HG02852 (cell line): ENCODE measurements at regions not wholly inside any gene's neighbourhood (a gene's known extent, or its start where the extent isn't known, plus 50 kb on each side); places are given as distances from the start of the nearest gene placed in this dataset.

Source experiments
- ATAC-seq: cut with Tn5 transposase; IDR thresholded peaks from one replicate; pipeline ENCODE4 v1.9.1; 2021; ENCODE audit warnings: mild to moderate bottlenecking, moderate library complexity; ENCODE audit not compliant: unreplicated experiment

DNA sequence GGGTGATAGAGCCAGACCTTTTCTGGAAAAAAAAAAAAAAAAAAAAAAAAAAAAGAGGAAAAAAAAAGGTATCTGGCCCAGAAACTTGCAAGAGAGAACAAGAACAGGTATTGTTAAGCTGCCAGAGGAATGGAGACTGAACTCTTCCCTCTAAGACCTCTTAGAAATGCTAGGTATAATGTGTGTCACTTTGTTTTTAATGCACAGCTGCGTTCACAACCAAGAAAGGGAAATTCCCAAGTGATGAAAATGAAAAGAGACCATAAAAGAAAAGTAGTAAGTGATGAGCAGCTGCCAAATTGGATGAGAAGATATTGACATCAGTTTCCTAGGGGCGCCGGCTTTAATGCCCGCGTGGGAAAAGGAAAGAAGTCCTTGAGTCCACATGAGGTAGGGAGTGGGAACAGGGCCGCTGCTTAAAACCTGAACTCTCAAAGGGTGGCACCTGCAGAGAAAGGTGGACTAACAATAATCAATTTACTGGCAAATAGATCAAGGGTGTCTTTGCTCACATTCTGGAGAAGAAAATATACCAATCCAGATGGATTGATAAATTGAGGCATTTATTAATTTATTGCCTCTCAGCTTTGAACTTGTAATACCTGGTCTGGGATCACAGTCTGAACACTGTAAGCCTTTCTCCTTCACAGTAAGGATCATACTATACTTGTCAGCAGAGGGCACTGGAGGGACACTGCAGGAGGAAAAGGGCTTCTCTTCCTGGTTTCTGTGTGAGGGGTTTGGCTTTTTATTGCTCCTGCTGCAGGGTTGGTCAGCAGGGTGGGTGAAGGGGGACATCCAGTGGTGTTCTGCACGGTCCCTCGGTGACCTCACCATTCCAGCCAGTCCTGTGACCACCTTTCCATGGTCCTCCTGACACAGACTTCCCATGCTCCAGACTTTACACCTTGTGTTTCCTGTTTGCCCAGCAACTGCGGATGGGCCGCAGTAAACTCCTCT lies 131.6 kb downstream of the AQP9 start:
- ATAC-seq, result no peak

- no peak for ATAC-seq
Observed at GRCh38 chr15:58271410-58271809, 133.2 kb downstream of the AQP9 start.

DNA sequence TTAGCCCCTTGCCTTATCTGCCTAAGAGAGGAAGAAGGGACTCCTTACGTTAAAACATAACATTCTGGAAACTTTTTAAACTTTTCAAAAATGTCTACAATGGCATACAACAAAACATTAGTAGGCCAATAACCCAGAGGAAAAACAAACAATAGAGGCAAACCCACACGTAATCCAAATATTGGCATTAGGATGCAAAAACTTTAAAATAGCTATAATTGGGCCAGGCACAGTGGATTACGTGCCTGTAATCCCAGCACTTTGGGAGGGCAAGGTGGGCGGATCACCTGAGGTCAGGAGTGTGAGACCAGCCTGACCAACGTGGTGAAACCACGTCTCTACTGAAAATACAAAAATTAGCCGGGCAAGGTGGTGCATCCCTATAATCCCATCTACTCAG lies 134.9 kb downstream of the AQP9 start:
- no peak for ATAC-seq

- ATAC-seq, result no peak
Observed at GRCh38 chr15:58274885-58275284, 136.7 kb downstream of the AQP9 start.

GRCh38 chr15:58275785-58276184 lies 137.6 kb downstream of the AQP9 start:
- no peak for ATAC-seq

- no peak for ATAC-seq
Observed at GRCh38 chr15:58276924-58277323, 138.7 kb downstream of the AQP9 start.

DNA sequence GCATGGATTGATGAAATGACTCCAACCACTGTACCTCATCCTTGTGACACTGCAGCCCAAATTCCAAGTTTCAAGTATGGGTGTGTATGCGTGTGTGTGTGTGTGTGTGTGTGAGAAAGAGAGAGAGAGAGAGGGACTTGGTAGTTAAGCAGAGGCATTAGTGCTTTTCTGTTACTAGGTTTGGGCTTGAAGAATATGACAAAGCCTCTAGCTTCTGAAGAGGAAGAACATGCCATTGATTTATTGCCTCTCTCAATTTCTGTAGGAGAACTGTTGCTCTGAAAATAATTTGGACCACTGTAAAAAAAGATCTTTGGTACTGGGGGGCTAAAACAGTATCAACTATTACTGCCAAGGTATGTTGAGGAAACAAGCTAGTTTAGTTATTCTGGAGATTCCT lies 139.2 kb downstream of the AQP9 start:
- ATAC-seq, result no peak

DNA sequence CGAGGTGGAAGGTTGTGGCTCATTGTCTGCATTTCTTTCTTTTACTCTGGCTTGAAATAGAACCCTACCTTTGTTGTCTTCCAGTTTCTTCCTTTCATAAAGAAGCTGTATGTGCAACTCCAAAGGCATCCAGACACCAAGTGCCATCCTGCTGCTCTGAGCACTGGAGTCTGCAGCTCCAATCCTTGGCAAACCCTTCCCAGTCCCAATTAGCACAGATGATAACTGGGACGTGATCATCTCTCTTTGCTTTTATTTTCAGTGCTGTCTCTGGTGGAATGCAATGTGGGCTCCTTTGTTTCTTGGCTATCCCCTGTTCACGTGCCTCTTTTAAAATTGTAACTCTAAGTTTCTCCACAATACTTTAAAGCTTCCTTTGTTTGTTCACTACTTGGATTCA lies 140.9 kb downstream of the AQP9 start:
- no peak for ATAC-seq

DNA sequence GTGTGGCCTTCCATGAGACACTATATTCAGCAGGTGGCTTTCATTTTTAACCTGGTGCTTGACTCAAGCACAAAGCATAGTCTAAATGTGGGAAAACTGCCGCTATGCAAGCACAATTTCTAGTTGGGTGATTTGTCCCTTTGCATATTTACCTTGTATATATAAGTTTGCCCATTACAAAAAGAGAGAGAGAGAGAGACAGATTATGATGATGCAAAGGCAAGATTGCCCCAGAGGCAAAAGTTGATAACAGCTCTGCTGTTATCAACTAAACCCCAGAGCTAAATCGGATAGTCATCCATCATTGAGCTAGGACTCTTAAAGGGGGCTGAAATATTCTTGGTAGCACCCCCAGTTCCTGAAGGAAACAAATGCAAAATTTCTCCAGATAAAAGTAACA lies 141.5 kb downstream of the AQP9 start:
- ATAC-seq, result no peak

DNA sequence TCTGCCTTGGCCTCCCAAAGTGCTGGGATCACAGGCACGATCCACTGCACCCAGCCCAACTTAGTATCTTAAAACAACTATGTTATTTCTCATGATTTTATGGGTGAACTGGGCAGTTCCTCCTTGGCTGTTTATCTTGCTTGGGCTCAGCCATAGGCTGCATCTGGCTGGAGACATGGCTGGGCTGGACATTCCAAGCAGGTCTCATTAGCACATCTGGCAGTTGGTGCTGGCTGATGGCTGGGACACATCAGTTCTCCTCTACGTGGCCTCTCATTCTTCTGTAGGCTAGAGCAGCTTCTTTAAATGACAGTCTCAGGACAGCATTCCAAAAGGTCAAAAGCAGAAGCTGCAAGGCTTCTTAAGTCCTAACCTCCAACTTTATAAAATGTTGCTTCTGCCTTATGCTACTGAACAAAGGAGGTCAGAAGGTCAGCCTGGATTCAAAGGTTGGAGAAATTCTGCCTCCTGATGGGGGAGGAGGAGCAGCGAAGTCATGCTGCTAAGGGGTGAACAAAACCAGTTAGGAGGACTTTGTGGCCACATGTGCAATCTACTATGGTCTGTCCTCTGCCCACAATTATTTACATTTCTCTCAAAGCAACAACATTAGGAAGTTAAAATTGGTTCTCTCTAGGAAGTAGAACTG lies 144.0 kb downstream of the AQP9 start:
- no peak for ATAC-seq

DNA sequence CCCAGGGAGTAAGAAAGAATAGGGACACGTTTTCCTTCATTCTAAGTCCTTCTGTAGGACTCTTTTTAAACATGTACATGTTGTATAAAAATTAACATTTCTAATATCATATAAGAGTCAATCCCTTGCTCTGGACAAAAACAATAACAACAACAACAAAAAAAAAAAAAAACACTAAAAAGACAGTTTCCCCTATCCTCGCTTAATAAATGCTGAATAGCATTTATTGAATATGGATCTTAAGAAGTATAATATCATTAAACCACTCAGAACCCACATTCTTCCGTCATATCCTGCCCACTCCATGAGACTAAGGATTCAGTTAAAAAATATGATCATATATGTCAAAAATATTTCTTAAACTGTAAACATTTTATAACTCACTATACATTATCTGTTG lies 145.1 kb downstream of the AQP9 start:
- no peak for ATAC-seq

- no peak for ATAC-seq
Observed at GRCh38 chr15:58284293-58284692, 146.1 kb downstream of the AQP9 start.

GRCh38 chr15:58285212-58285920 lies 146.4 kb upstream of the LIPC start:
- no peak for ATAC-seq

DNA sequence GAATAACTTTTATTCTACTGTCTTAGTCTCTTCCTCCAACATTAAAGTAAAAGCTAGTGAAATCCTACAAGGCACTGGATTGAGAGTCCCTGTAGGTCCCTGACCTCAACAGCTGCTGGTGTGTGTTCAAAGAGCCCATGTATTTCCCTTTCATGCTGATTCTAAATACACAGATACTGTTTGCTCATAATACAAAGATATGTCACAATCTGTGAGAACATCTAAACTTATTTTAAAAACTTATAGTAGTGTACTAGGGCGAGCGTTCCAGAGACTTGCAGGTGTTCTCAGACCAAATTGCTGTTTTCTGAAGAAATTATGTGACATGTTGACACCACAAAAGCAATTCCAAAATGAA lies 145.9 kb upstream of the LIPC start:
- no peak for ATAC-seq

DNA sequence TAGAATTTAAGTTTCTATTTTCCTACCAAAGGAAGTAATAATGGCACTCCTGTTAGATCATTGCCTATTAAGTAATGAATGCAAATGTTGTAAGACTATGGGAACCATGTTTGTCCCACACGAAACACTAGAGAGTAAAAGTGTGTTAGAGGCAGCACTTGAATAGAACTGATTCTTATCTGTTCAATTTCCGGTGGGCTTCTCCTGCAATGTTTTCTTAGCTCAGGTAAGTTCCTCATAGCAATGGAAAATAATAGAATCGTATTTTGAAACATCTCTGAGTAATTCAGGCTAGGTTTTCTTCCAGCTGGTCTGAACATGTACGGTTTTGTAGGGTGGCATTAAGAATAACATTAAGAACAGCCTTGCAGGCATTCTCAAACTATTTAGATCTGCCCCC lies 145.3 kb upstream of the LIPC start:
- no peak for ATAC-seq

DNA sequence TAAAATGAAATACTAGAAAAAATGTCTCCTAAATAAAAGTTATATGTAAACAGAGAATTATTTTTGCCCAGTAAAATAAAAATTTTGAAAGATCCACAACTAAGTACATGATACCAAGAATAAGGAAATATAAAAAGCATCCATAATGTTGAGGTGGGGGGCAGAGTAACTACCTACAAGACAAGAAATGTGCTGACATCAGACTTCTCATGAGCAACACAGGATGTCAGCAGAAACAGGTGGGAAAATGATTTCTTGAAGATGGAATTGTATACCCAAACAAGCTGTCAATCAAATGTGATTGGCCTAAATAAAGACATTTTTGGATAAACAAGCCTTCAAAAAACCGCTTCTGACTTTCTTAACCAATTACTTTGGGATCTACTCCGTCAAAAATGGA lies 143.9 kb upstream of the LIPC start:
- ATAC-seq, result no peak

DNA sequence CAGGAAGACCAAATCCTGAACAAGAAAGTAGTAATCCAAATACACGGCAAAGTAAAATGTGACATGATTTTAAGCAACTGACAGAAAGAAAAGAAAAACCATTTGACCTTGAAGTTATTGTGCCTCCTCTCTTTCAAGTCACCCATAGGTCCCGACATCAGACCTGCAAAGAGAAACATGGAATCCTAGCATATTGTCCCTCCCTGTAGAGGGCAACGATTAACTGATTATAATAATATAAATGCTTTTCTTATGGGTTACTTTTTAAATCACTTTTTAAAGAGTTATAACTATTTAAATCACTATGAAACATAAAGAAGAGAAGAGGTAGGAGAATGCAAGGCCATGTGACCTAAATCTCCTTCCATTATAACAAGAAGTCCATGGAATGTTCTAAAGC lies 143.2 kb upstream of the LIPC start:
- no peak for ATAC-seq

- no peak for ATAC-seq
Observed at GRCh38 chr15:58291848-58292247, 139.9 kb upstream of the LIPC start.

GRCh38 chr15:58292751-58293175 lies 139.0 kb upstream of the LIPC start:
- ATAC-seq, result no peak

- no peak for ATAC-seq
Observed at GRCh38 chr15:58293622-58294550, 137.9 kb upstream of the LIPC start.
